MG63 (cell line): ENCODE measurements at regions not wholly inside any gene's neighbourhood (a gene's known extent, or its start where the extent isn't known, plus 50 kb on each side); places are given as distances from the start of the nearest gene placed in this dataset.
"Not testable (repeated sequence)": the region's sequence is repeated elsewhere in the genome, so short reads cannot be mapped to it uniquely, and the experiment has no call there.

ENCODE experiments used
- DNase-seq: peaks from one replicate; pipeline ENCODE4 v3.0.0-alpha.2; 2020
- H3K27me3 ChIP-seq: fragments of 250-450 bp; sonication (Bioruptor Pico); 2 replicates; pipeline ENCODE4 v1.5.1; 2020; ENCODE audit warnings: mild to moderate bottlenecking, moderate library complexity
- H3K36me3 ChIP-seq: fragments of 250-450 bp; sonication (Bioruptor Pico); 2 replicates; pipeline ENCODE4 v1.5.1; 2020; ENCODE audit warnings: mild to moderate bottlenecking, moderate library complexity
- H3K4me3 ChIP-seq: fragments of 250-450 bp; sonication (Bioruptor Pico); 2 replicates; pipeline ENCODE4 v1.5.1; 2020; ENCODE audit warnings: mild to moderate bottlenecking, moderate library complexity
- H3K9me3 ChIP-seq: fragments of 250-450 bp; sonication (Bioruptor Pico); 2 replicates; pipeline ENCODE4 v1.5.1; 2020; ENCODE audit warnings: mild to moderate bottlenecking, moderate library complexity

GRCh38 chr6:156697225-156697830 lies 79.8 kb upstream of the ARID1B start:
- no peak overlapping the region for H3K4me3 ChIP-seq
- H3K36me3 ChIP-seq: no peaks in the 10 kb centered on the region
- H3K9me3 ChIP-seq: no peaks in the 10 kb centered on the region
- no peaks in the 10 kb centered on the region for H3K27me3 ChIP-seq
- DNase-seq: no peak

- no peak overlapping the region for H3K4me3 ChIP-seq
- no peak for DNase-seq
- H3K9me3 ChIP-seq: no peaks in the 10 kb centered on the region
- no peaks in the 10 kb centered on the region for H3K36me3 ChIP-seq
- no peaks in the 10 kb centered on the region for H3K27me3 ChIP-seq
Measured at GRCh38 chr6:156695742-156696141, 81.4 kb upstream of the ARID1B start.

GRCh38 chr6:156694679-156695078 lies 82.5 kb upstream of the ARID1B start:
- H3K36me3 ChIP-seq: no peaks in the 10 kb centered on the region
- no peaks in the 10 kb centered on the region for H3K27me3 ChIP-seq
- no peak for DNase-seq
- no peak overlapping the region for H3K4me3 ChIP-seq
- no peaks in the 10 kb centered on the region for H3K9me3 ChIP-seq

- Histone ChIP-seq H3K9me3 (no peaks in the 10 kb centered on the region), H3K4me3 (no peak overlapping the region), H3K36me3 (no peaks in the 10 kb centered on the region), H3K27me3 (no peaks in the 10 kb centered on the region)
- no peak for DNase-seq
Measured at GRCh38 chr6:156691018-156691417, 86.2 kb upstream of the ARID1B start.

- Histone ChIP-seq H3K4me3 (no peak overlapping the region), H3K36me3 (no peaks in the 10 kb centered on the region), H3K9me3 (no peaks in the 10 kb centered on the region)
Measured at GRCh38 chr6:156689656-156690055, 87.5 kb upstream of the ARID1B start.

GRCh38 chr6:156688620-156688971 lies 88.6 kb upstream of the ARID1B start:
- Histone ChIP-seq H3K9me3 (no peaks in the 10 kb centered on the region), H3K4me3 (no peak overlapping the region), H3K27me3 (no peaks in the 10 kb centered on the region), H3K36me3 (no peaks in the 10 kb centered on the region)
- no peak for DNase-seq

More at GRCh38 chr6:156689656-156690055, 87.5 kb upstream of the ARID1B start:
- DNase-seq: no peak
- H3K27me3 ChIP-seq: no peaks in the 10 kb centered on the region

- Histone ChIP-seq H3K36me3 (no peaks in the 10 kb centered on the region), H3K4me3 (peak overlapping the region; percentile 63), H3K27me3 (no peaks in the 10 kb centered on the region), H3K9me3 (no peaks in the 10 kb centered on the region)
- DNase-seq: peak; percentile 11
Measured at GRCh38 chr6:156687789-156688619, 89.2 kb upstream of the ARID1B start.

GRCh38 chr6:156686995-156687788 lies 90.0 kb upstream of the ARID1B start:
- no peaks in the 10 kb centered on the region for H3K27me3 ChIP-seq
- DNase-seq: peak; percentile 84
- no peaks in the 10 kb centered on the region for H3K36me3 ChIP-seq
- no peaks in the 10 kb centered on the region for H3K9me3 ChIP-seq
- H3K4me3 ChIP-seq: peak overlapping the region; percentile 77

- peak; percentile 58 for DNase-seq
Measured at GRCh38 chr6:156686301-156686994, 90.7 kb upstream of the ARID1B start.

GRCh38 chr6:156685823-156686222 lies 91.4 kb upstream of the ARID1B start:
- Histone ChIP-seq H3K4me3 (peak overlapping the region; percentile 77), H3K36me3 (no peaks in the 10 kb centered on the region)
- DNase-seq: no peak

More at GRCh38 chr6:156686301-156686994, 90.7 kb upstream of the ARID1B start:
- Histone ChIP-seq H3K36me3 (no peaks in the 10 kb centered on the region), H3K27me3 (no peaks in the 10 kb centered on the region), H3K9me3 (no peaks in the 10 kb centered on the region), H3K4me3 (peak overlapping the region; percentile 77)

GRCh38 chr6:156683821-156684220 lies 93.4 kb upstream of the ARID1B start:
- Histone ChIP-seq H3K4me3 (no peak overlapping the region), H3K9me3 (no peaks in the 10 kb centered on the region), H3K36me3 (no peaks in the 10 kb centered on the region), H3K27me3 (no peaks in the 10 kb centered on the region)
- DNase-seq: no peak

More at GRCh38 chr6:156685823-156686222, 91.4 kb upstream of the ARID1B start:
- Histone ChIP-seq H3K27me3 (no peaks in the 10 kb centered on the region), H3K9me3 (no peaks in the 10 kb centered on the region)

- no peak for DNase-seq
- Histone ChIP-seq H3K4me3 (no peak overlapping the region), H3K9me3 (no peaks in the 10 kb centered on the region), H3K27me3 (no peaks in the 10 kb centered on the region), H3K36me3 (no peaks in the 10 kb centered on the region)
Measured at GRCh38 chr6:156676721-156677120, 100.5 kb upstream of the ARID1B start.

GRCh38 chr6:156674197-156674596 lies 103.0 kb upstream of the ARID1B start:
- no peak for DNase-seq
- H3K27me3 ChIP-seq: no peaks in the 10 kb centered on the region

GRCh38 chr6:156670097-156670496 lies 107.1 kb upstream of the ARID1B start:
- not testable (repeated sequence) for DNase-seq, H3K36me3 ChIP-seq, H3K9me3 ChIP-seq, H3K27me3 ChIP-seq, H3K4me3 ChIP-seq

More at GRCh38 chr6:156674197-156674596, 103.0 kb upstream of the ARID1B start:
- no peaks in the 10 kb centered on the region for H3K36me3 ChIP-seq
- no peaks in the 10 kb centered on the region for H3K9me3 ChIP-seq
- no peak overlapping the region for H3K4me3 ChIP-seq

- Histone ChIP-seq H3K4me3 (no peak overlapping the region), H3K9me3 (no peaks in the 10 kb centered on the region), H3K27me3 (no peaks in the 10 kb centered on the region), H3K36me3 (no peaks in the 10 kb centered on the region)
- no peak for DNase-seq
Measured at GRCh38 chr6:156662025-156662445, 115.1 kb upstream of the ARID1B start.

- Histone ChIP-seq H3K27me3 (no peaks in the 10 kb centered on the region), H3K9me3 (no peaks in the 10 kb centered on the region), H3K4me3 (no peak overlapping the region), H3K36me3 (no peaks in the 10 kb centered on the region)
- no peak for DNase-seq
Measured at GRCh38 chr6:156660389-156660788, 116.8 kb upstream of the ARID1B start.

- no peak overlapping the region for H3K4me3 ChIP-seq
- no peak for DNase-seq
- H3K9me3 ChIP-seq: no peaks in the 10 kb centered on the region
- no peaks in the 10 kb centered on the region for H3K36me3 ChIP-seq
- H3K27me3 ChIP-seq: no peaks in the 10 kb centered on the region
Measured at GRCh38 chr6:156659822-156660198, 117.4 kb upstream of the ARID1B start.
